NT2/D1 (cell line): ENCODE measurements at regions not wholly inside any gene's neighbourhood (a gene's known extent, or its start where the extent isn't known, plus 50 kb on each side); places are given as distances from the start of the nearest gene placed in this dataset.

Experiments
- YY1 ChIP-seq: IDR thresholded peaks from 2 replicates; pipeline ENCODE4 v1.6.1; 2011; ENCODE audit not compliant: insufficient read length, insufficient read depth
- ZNF274 ChIP-seq: IDR thresholded peaks from 2 replicates; pipeline ENCODE4 v1.6.1; 2011; ENCODE audit warnings: mild to moderate bottlenecking, low read depth, low read length

DNA sequence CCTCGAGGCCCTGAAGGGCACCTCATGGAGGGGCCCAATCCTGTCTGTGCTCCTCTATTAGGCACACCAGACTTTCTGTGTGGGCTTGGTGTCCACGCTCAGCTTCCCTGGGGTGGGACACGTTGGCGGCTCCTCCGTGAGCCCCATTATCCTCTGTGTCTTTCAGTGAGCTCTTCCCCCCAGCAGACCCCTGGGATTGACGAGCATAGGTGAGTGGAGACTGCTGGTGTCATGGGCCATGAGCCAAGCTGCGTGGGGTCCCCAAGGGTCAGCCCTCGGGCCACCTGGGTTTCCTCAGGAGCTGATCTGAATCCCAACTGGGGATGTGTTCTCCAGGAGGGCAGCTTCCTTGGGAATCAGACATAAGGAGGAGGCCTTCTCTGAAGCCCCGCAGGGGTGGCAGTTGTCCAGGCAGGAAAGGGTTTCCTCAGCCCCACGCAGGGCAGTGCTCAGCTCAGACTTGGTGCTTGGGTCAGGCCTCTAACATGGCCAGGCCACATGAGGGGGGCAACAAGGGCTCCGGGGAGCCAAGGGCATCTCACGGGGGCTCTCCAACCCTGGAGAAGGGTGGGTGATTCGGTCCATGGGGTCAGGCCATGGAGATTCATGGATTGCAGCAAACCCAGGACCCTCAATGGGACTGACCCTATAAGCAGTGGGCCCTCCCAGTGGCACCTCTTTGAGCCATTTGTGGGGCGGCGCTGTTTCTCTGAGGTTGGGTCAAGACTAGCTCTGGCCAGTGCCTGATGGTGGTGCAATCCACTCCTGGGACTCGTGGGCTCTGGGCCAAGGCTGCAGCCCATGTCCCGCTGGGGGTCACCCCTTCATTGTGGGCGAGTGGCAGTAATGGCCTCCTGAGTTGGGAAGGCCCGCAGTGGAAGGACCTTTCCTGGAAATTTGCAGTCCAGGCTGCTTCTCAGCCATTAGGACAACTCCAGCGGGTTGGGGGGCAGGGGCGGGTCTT lies 222.5 kb downstream of the SNRPN start:
- no peak for TF ChIP-seq ZNF274
- TF ChIP-seq YY1: no peak
